ENCODE measurements at regions not wholly inside any gene's neighbourhood (a gene's known extent, or its start where the extent isn't known, plus 50 kb on each side); places are given as distances from the start of the nearest gene placed in this dataset.

GRCh38 chr13:33686772-33687480 lies 131.0 kb upstream of the RFC3 start:
- TF ChIP-seq CTCF (IDR thresholded peaks at IDR 0.05; ENCODE audit: low read depth, low read length), result no peak
- DNase-seq (ENCODE audit: extremely low read depth, low read depth), result no peak

- no peak for DNase-seq (ENCODE audit: extremely low read depth, low read depth)
- no peak for TF ChIP-seq CTCF (IDR thresholded peaks at IDR 0.05; ENCODE audit: low read depth, low read length)
These were observed 127.6 kb upstream of the RFC3 start for GRCh38 chr13:33690354-33690753.

- DNase-seq (ENCODE audit: extremely low read depth, low read depth), result no peak
- no peak for TF ChIP-seq CTCF (IDR thresholded peaks at IDR 0.05; ENCODE audit: low read depth, low read length)
These were observed 126.0 kb upstream of the RFC3 start for GRCh38 chr13:33691980-33692379.

GRCh38 chr13:33692531-33692930 lies 125.4 kb upstream of the RFC3 start:
- TF ChIP-seq CTCF (IDR thresholded peaks at IDR 0.05; ENCODE audit: low read depth, low read length), result no peak
- no peak for DNase-seq (ENCODE audit: extremely low read depth, low read depth)

- DNase-seq (ENCODE audit: extremely low read depth, low read depth), result no peak
These were observed 123.4 kb upstream of the RFC3 start for GRCh38 chr13:33694546-33694945.

GRCh38 chr13:33696530-33696929 lies 121.4 kb upstream of the RFC3 start:
- no peak for TF ChIP-seq CTCF (IDR thresholded peaks at IDR 0.05; ENCODE audit: low read depth, low read length)

More at GRCh38 chr13:33694546-33694945, 123.4 kb upstream of the RFC3 start:
- no peak for TF ChIP-seq CTCF (IDR thresholded peaks at IDR 0.05; ENCODE audit: low read depth, low read length)

GRCh38 chr13:33697926-33698325 lies 120.0 kb upstream of the RFC3 start:
- TF ChIP-seq CTCF (IDR thresholded peaks at IDR 0.05; ENCODE audit: low read depth, low read length), result no peak
- DNase-seq (ENCODE audit: extremely low read depth, low read depth), result no peak

More at GRCh38 chr13:33696530-33696929, 121.4 kb upstream of the RFC3 start:
- no peak for DNase-seq (ENCODE audit: extremely low read depth, low read depth)
